Endothelial cell of umbilical vein (primary cell): ENCODE measurements at regions not wholly inside any gene's neighbourhood (a gene's known extent, or its start where the extent isn't known, plus 50 kb on each side); places are given as distances from the start of the nearest gene placed in this dataset.

ENCODE experiments used
- BruUV-seq: library from RNA; stranded (reverse); fragments of 400-500 nt; replicated peaks from 2 replicates; lab custom pipeline; 2021; lab: Mats Ljungman, UMichigan
- CTCF ChIA-PET: fragments of 300-600, 350-600 bp; sonication (Branson Sonifier 250); formaldehyde crosslinking; loops from one replicate; lab custom pipeline; 2021; ENCODE audit warnings: antibody characterized with exemption, inconsistent platforms; lab: Charles Lee
- POLR2A ChIA-PET: fragments of 300-600, 350-600 bp; sonication (Branson Sonifier 250); formaldehyde crosslinking; loops from one replicate; lab custom pipeline; 2021; ENCODE audit warnings: antibody characterized with exemption, inconsistent platforms; lab: Charles Lee
- DNase-seq: peaks from one replicate; pipeline ENCODE4 v3.0.0-alpha.2; 2011; ENCODE audit warnings: low read depth, low spot score
- FAIRE-seq: peaks from 2 replicates; lab custom pipeline; 2011; peaks lifted over from hg19 to GRCh38; lab: Jason Lieb, UNC
- H2AFZ ChIP-seq: 2 replicates; pipeline ENCODE4 v1.6.0; 2012; ENCODE audit warnings: low read depth, low read length, control low read depth, inconsistent platforms
- H3K27ac ChIP-seq: 2 replicates; pipeline ENCODE4 v1.5.1; 2011; ENCODE audit warnings: low read depth, mild to moderate bottlenecking, control low read depth, low read length, moderate library complexity; ENCODE audit not compliant: insufficient read depth
- H3K27me3 ChIP-seq, 2 experiments: 2 replicates each; pipeline versions ENCODE4 v1.6.0 to v1.6.1; 2011; ENCODE audit warnings: low read length in 2 of 2, mixed read lengths in 1 of 2; ENCODE audit not compliant: control insufficient read depth in 2 of 2, insufficient read depth in 2 of 2
- H3K36me3 ChIP-seq, 2 experiments: 2 replicates in 1 of 2; 3 replicates in 1 of 2; pipeline ENCODE4 v1.5.1; 2011; ENCODE audit warnings: low read length in 2 of 2, mild to moderate bottlenecking in 1 of 2, moderate library complexity in 1 of 2; ENCODE audit not compliant: control insufficient read depth in 2 of 2, insufficient read depth in 2 of 2; ENCODE audit errors: extremely low read depth in 1 of 2
- H3K4me1 ChIP-seq: 3 replicates; pipeline ENCODE4 v1.5.1; 2011; ENCODE audit warnings: mild to moderate bottlenecking, low read length; ENCODE audit not compliant: control insufficient read depth, insufficient read depth; ENCODE audit errors: extremely low read depth
- H3K4me2 ChIP-seq: 2 replicates; pipeline ENCODE4 v1.6.1; 2011; ENCODE audit warnings: low read length, control low read depth, mixed read lengths; ENCODE audit not compliant: insufficient read depth
- H3K4me3 ChIP-seq, 3 experiments: fragments of 200-600 bp in 1 of 3; sonication (generic), shearing (Covaris generic) in 1 of 3; replicated peaks in 1 of 3; 2 replicates each; pipeline ENCODE4 v1.5.1; 2011 to 2016; ENCODE audit warnings: control low read depth in 3 of 3, low read length in 3 of 3, mild to moderate bottlenecking in 2 of 3, inconsistent platforms in 1 of 3, low read depth in 1 of 3, moderate library complexity in 1 of 3; ENCODE audit not compliant: insufficient read depth in 1 of 3
- H3K79me2 ChIP-seq: 2 replicates; pipeline ENCODE4 v1.6.0; 2012; ENCODE audit warnings: low read length, inconsistent platforms; ENCODE audit not compliant: control insufficient read depth, insufficient read depth
- H3K9ac ChIP-seq: replicated peaks from 2 replicates; pipeline ENCODE3; 2011; ENCODE audit warnings: low read length, control low read depth; ENCODE audit not compliant: insufficient read depth; ENCODE audit errors: extremely low read depth
- H3K9me1 ChIP-seq: replicated peaks from 3 replicates; pipeline ENCODE4 v1.6.0; 2011; ENCODE audit warnings: mild to moderate bottlenecking, low read length; ENCODE audit not compliant: control insufficient read depth, insufficient read depth; ENCODE audit errors: extremely low read depth
- H3K9me3 ChIP-seq: replicated peaks from 2 replicates; pipeline ENCODE4 v1.5.1; 2012; ENCODE audit warnings: low read length, inconsistent platforms; ENCODE audit not compliant: control insufficient read depth, insufficient read depth
- H4K20me1 ChIP-seq: replicated peaks from 2 replicates; pipeline ENCODE3; 2011; ENCODE audit warnings: mild to moderate bottlenecking, low read length; ENCODE audit not compliant: control insufficient read depth, insufficient read depth; ENCODE audit errors: extremely low read depth
- CTCF ChIP-seq, 2 donors: IDR thresholded peaks; 1 replicate in 1 of 2; 2 replicates in 1 of 2; pipeline ENCODE4 v1.5.1; 2011; ENCODE audit warnings: low read length in 2 of 2, mild to moderate bottlenecking in 2 of 2, moderate library complexity in 2 of 2, control low read depth in 1 of 2, inconsistent platforms in 1 of 2, low read depth in 1 of 2; ENCODE audit not compliant: insufficient read depth in 1 of 2; ENCODE audit errors: extremely low read depth in 1 of 2
- EZH2 ChIP-seq: IDR thresholded peaks from 2 replicates; pipeline ENCODE4 v1.6.1; 2012; ENCODE audit warnings: borderline replicate concordance, low read depth, mild to moderate bottlenecking, moderate library complexity, low read length, inconsistent platforms; ENCODE audit not compliant: severe bottlenecking
- FOS ChIP-seq: IDR thresholded peaks from 2 replicates; pipeline ENCODE4 v1.6.1; 2011; ENCODE audit warnings: mild to moderate bottlenecking, low read length, moderate library complexity, borderline replicate concordance; ENCODE audit not compliant: insufficient read depth
- GATA2 ChIP-seq: IDR thresholded peaks from 2 replicates; pipeline ENCODE4 v1.7.0; 2011; ENCODE audit warnings: low read depth, mild to moderate bottlenecking, moderate library complexity, mixed read lengths, low read length; ENCODE audit not compliant: insufficient read length, insufficient read depth
- JUN ChIP-seq: IDR thresholded peaks from 2 replicates; pipeline ENCODE4 v1.6.1; 2011; ENCODE audit warnings: borderline replicate concordance, low read depth; ENCODE audit not compliant: insufficient read length, insufficient read depth
- MAX ChIP-seq: IDR thresholded peaks from 2 replicates; pipeline ENCODE4 v1.6.1; 2011; ENCODE audit not compliant: insufficient read depth, insufficient read length
- MYC ChIP-seq: IDR thresholded peaks from one replicate; pipeline ENCODE4 v1.6.1; 2011; ENCODE audit warnings: mild to moderate bottlenecking, low read depth, low read length
- POLR2A ChIP-seq: IDR thresholded peaks from 2 replicates; pipeline ENCODE4 v1.6.1; 2012; ENCODE audit warnings: low read depth, mild to moderate bottlenecking, control low read depth, low read length
- POLR2AphosphoS5 ChIP-seq: IDR thresholded peaks from 2 replicates; pipeline ENCODE4 v1.6.1; 2012; ENCODE audit warnings: low read depth, mild to moderate bottlenecking, control low read depth, low read length, moderate library complexity; ENCODE audit not compliant: insufficient read depth
- dilution Hi-C: fragments of 300-500 bp; cut with MboI; formaldehyde crosslinking; loops from one replicate; pipeline ENCODE4 v1.15.0; 2019; ENCODE audit warnings: low sequenced_read_pairs; ENCODE audit not compliant: extremely low pct_ligation_motif_present
- intact Hi-C: fragments of 100-400 bp; cut with micrococcal nuclease; formaldehyde crosslinking; loops from one replicate; pipeline ENCODE4 v1.10.0; 2022

GRCh38 chr7:55639640-55640039, 67.3 kb upstream of the VOPP1 start:
- no peaks in the 10 kb centered on the region for H3K9me3 ChIP-seq
- H3K27me3 ChIP-seq, result peaks cover 0 to 3% of the 10 kb centered on the region in 2 experiments
- H3K4me1 ChIP-seq, result peaks cover 6% of the 10 kb centered on the region
- dilution Hi-C loops, result no loop called here
- intact Hi-C loops, result no loop called here
- no peak for FAIRE-seq
- H3K4me2 ChIP-seq, result no peak overlapping the region
- TF ChIP-seq MAX (no peak), EZH2 (no peak), GATA2 (no peak), CTCF (IDR thresholded peaks at IDR 0.05; ENCODE audit: extremely low read depth in 1 of 2, insufficient read depth in 1 of 2, low read depth in 1 of 2, low read length in 2 of 2) (no peak), FOS (no peak), JUN (no peak), MYC (no peak), POLR2A (no peak), POLR2AphosphoS5 (no peak)
- H3K79me2 ChIP-seq, result no peaks in the 10 kb centered on the region
- H3K9ac ChIP-seq, result no peak overlapping the region
- no peaks in the 10 kb centered on the region for H4K20me1 ChIP-seq
- no peak overlapping the region for H3K27ac ChIP-seq
- POLR2A ChIA-PET, result no interaction called here
- H3K9me1 ChIP-seq, result no peaks in the 10 kb centered on the region
- no peak for DNase-seq
- BruUV-seq, result no TSS peak
- H3K36me3 ChIP-seq, result no peaks in the 10 kb centered on the region
- CTCF ChIA-PET, result interaction anchor here (2.0 to 5.2 kb wide), 5 partner anchors 12 to 453 kb away, joined by 8 to 52 read pairs (median 30); partner anchors contain the start of genes NIPSNAP2 and PHKG1
- H3K4me3 ChIP-seq, result no peak overlapping the region
- no peak overlapping the region for H2AFZ ChIP-seq
